ENCODE measurements at regions not wholly inside any gene's neighbourhood (a gene's known extent, or its start where the extent isn't known, plus 50 kb on each side); places are given as distances from the start of the nearest gene placed in this dataset.
A peak's percentile ranks its signal among the peaks of the same experiment; 100 is the strongest.

DNA sequence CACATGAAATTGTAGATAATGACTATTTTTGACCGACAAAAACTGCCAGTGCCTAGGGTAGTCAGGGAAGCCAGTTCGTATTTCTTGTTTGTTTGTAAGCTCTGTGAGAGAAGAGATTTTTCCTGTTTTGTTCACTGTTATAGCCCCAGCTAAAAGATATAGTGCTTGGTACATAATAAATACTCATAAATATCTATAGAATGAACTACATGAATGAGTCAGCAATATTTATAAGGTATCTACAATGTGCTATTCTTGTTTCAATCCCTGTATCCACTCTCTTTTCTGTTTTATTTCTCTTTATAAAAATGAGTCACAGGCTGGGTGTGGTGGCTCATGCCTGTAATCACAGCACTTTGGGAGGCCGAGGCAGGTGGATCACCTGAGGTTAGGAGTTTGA is 275.6 kb upstream of the FANCL start:
- H3K9ac ChIP-seq = no peak overlapping the region
- no peaks in the 10 kb centered on the region for H3F3A ChIP-seq (ENCODE audit: insufficient read depth)
- H3K9me2 ChIP-seq (ENCODE audit: insufficient read depth) = no peaks in the 10 kb centered on the region
- no peaks in the 10 kb centered on the region for H3K27me3 ChIP-seq (replicated peaks; ENCODE audit: insufficient read depth)
- 0 out of 2 replicates have a peak overlapping the region, but pooled peaks have one; percentile 50 for H2AFZ ChIP-seq
- no peak overlapping the region for H3K4me2 ChIP-seq (ENCODE audit: unreplicated experiment)
- no peaks in the 10 kb centered on the region for H4K20me1 ChIP-seq (ENCODE audit: insufficient read depth)
- WGBS, 2 experiments (ENCODE audit: low coverage in 1 of 2, low lambda C conversion rate in 2 of 2, missing lambda C conversion rate in 2 of 2) = 88 to 90% methylated on average over 3 of the region's 3 CpGs
- in situ Hi-C loops (cut with MboI) = no loop called here
- DNase-seq = no peak
- H3K27ac ChIP-seq = no peak overlapping the region
- H3K4me3 ChIP-seq = no peak overlapping the region
- H3K36me3 ChIP-seq (ENCODE audit: low read depth) = no peaks in the 10 kb centered on the region
- no peak for TF ChIP-seq EZH2phosphoT487 (IDR thresholded peaks at IDR 0.05; ENCODE audit: insufficient read depth, low read depth)
- TF ChIP-seq EZH2 (IDR thresholded peaks at IDR 0.05; ENCODE audit: insufficient read depth, poor library complexity, severe bottlenecking) = no peak
- H3K79me2 ChIP-seq (ENCODE audit: insufficient read depth) = no peaks in the 10 kb centered on the region
- peaks cover 16% of the 10 kb centered on the region for H3K4me1 ChIP-seq (ENCODE audit: insufficient read depth)
- H3K9me3 ChIP-seq (ENCODE audit: low read depth) = no peaks in the 10 kb centered on the region

DNA sequence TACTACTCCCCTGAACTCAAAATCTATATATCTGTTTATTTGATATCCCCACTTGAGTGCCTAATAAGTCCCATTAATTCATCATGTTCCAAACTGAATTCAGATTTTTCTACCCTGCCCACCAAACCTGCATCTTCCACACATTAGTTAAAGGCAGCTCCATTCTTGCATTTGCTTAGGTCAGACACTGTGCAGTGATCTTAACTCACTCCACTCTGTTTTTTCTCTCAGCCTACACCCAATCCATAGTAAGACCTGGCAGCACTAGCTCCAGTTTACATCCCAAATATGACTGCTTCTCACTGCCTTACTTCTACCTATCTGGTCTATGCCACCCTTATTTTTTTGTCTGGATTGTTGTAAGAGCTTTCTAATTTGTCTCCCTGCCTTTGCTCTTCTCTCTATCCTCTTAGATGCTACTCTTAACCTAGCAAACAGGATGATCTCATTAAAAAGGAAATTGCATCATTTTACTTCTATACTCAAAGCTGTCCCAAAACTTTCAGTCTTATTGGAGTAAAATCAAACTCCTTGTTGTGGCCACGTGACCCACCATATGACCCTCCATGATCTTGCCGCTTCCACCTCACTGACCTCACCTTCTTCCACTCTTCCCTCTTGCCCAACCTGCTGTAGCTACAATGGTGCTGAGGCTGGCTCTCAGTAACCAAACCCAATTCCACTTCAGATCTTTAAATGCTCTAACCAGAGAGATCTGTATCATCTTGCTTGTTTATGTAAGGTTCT is 274.9 kb upstream of the FANCL start:
- H3K9me2 ChIP-seq (ENCODE audit: insufficient read depth) = no peaks in the 10 kb centered on the region
- no peak for TF ChIP-seq EZH2phosphoT487 (IDR thresholded peaks at IDR 0.05; ENCODE audit: insufficient read depth, low read depth)
- TF ChIP-seq EZH2 (IDR thresholded peaks at IDR 0.05; ENCODE audit: insufficient read depth, poor library complexity, severe bottlenecking) = no peak

DNA sequence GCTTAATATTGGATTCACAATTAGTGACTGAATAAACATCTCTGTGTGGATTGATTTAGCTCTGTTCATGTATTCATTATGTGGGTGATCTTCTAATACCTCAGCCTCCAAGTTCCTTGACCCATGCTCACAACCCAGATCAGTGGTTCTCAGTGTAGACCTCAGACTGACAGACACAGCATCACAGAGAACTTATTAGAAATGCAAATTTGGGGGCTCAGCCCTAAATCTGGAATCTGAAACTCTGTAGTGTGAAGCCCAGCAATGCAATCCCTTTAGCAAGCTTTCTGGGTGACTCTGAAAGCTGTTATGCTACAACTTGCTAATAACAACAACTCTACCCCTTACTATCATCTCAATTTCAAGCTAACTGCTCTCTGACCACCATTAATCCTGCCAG is 273.1 kb upstream of the FANCL start:
- no peak overlapping the region for H3K4me3 ChIP-seq
- H3K4me2 ChIP-seq (ENCODE audit: unreplicated experiment) = no peak overlapping the region
- no peak for TF ChIP-seq EZH2 (IDR thresholded peaks at IDR 0.05; ENCODE audit: insufficient read depth, poor library complexity, severe bottlenecking)
- TF ChIP-seq EZH2phosphoT487 (IDR thresholded peaks at IDR 0.05; ENCODE audit: insufficient read depth, low read depth) = no peak
- in situ Hi-C loops (cut with MboI) = no loop called here
- H3K27me3 ChIP-seq (replicated peaks; ENCODE audit: insufficient read depth) = no peaks in the 10 kb centered on the region
- H3F3A ChIP-seq (ENCODE audit: insufficient read depth) = no peaks in the 10 kb centered on the region
- H3K9ac ChIP-seq = no peak overlapping the region
- H2AFZ ChIP-seq = no peak overlapping the region
- no peaks in the 10 kb centered on the region for H3K36me3 ChIP-seq (ENCODE audit: low read depth)
- H3K9me3 ChIP-seq (ENCODE audit: low read depth) = no peaks in the 10 kb centered on the region
- DNase-seq = no peak
- H3K4me1 ChIP-seq (ENCODE audit: insufficient read depth) = peaks cover 12% of the 10 kb centered on the region; the same call in 1 of the 2 replicates
- no peaks in the 10 kb centered on the region for H3K79me2 ChIP-seq (ENCODE audit: insufficient read depth)
- H3K9me2 ChIP-seq (ENCODE audit: insufficient read depth) = no peaks in the 10 kb centered on the region
- H3K27ac ChIP-seq = no peak overlapping the region
- no peaks in the 10 kb centered on the region for H4K20me1 ChIP-seq (ENCODE audit: insufficient read depth)

More for the DNA sequence above, 274.9 kb upstream of the FANCL start:
- peak; percentile 29 for DNase-seq
- Histone ChIP-seq H3K4me3 (no peak overlapping the region), H3K36me3 (ENCODE audit: low read depth) (no peaks in the 10 kb centered on the region), H3K9me3 (ENCODE audit: low read depth) (no peaks in the 10 kb centered on the region), H3K27me3 (replicated peaks; ENCODE audit: insufficient read depth) (no peaks in the 10 kb centered on the region), H3K9ac (no peak overlapping the region), H3K27ac (no peak overlapping the region), H2AFZ (peak overlapping the region; percentile 50; the same call in 1 of the 2 replicates), H3K4me1 (ENCODE audit: insufficient read depth) (peaks cover 12% of the 10 kb centered on the region; the same call in 1 of the 2 replicates), H3K79me2 (ENCODE audit: insufficient read depth) (no peaks in the 10 kb centered on the region), H4K20me1 (ENCODE audit: insufficient read depth) (no peaks in the 10 kb centered on the region), H3K4me2 (ENCODE audit: unreplicated experiment) (no peak overlapping the region), H3F3A (ENCODE audit: insufficient read depth) (no peaks in the 10 kb centered on the region)
- WGBS, 2 experiments (ENCODE audit: low coverage in 1 of 2, low lambda C conversion rate in 2 of 2, missing lambda C conversion rate in 2 of 2) = 74 to 75% methylated on average over 2 of the region's 2 CpGs
- in situ Hi-C loops (cut with MboI) = no loop called here

DNA sequence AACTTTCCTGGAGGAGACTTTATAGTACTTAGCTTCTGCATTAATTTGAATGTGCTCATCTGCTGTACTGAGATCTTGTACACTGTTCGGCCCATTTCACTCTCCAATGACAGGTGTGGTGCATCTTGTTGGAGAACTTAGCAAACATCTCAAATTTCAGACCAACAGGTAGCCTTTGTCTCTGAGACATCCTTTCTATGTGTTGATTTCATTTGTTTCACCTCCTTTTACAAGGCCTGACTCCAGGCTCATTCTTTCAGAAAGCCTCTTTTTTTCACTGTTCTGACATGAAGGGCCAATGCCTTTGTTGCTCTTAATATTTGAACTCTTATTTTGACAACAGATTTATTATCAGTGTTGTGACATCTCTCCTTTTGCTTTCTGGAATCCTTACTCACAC is 271.8 kb upstream of the FANCL start:
- in situ Hi-C loops (cut with MboI) = no loop called here
- Histone ChIP-seq H3K4me1 (ENCODE audit: insufficient read depth) (peaks cover 12% of the 10 kb centered on the region; the same call in 1 of the 2 replicates), H3K79me2 (ENCODE audit: insufficient read depth) (no peaks in the 10 kb centered on the region), H3K36me3 (ENCODE audit: low read depth) (no peaks in the 10 kb centered on the region), H2AFZ (no peak overlapping the region), H3K9ac (no peak overlapping the region), H3K4me2 (ENCODE audit: unreplicated experiment) (no peak overlapping the region), H3F3A (ENCODE audit: insufficient read depth) (no peaks in the 10 kb centered on the region), H3K27ac (no peak overlapping the region), H4K20me1 (ENCODE audit: insufficient read depth) (no peaks in the 10 kb centered on the region), H3K9me2 (ENCODE audit: insufficient read depth) (no peaks in the 10 kb centered on the region), H3K9me3 (ENCODE audit: low read depth) (no peaks in the 10 kb centered on the region), H3K27me3 (replicated peaks; ENCODE audit: insufficient read depth) (no peaks in the 10 kb centered on the region), H3K4me3 (no peak overlapping the region)
- DNase-seq = no peak
- WGBS, 2 experiments (ENCODE audit: low coverage in 1 of 2, low lambda C conversion rate in 2 of 2, missing lambda C conversion rate in 2 of 2) = 96 to 100% methylated on average over 1 of the region's 1 CpG
- TF ChIP-seq EZH2 (IDR thresholded peaks at IDR 0.05; ENCODE audit: insufficient read depth, poor library complexity, severe bottlenecking) (no peak), EZH2phosphoT487 (IDR thresholded peaks at IDR 0.05; ENCODE audit: insufficient read depth, low read depth) (no peak)

All from GM23248 (cell line).